SKM-1 (cell line): ENCODE measurements at regions not wholly inside any gene's neighbourhood (a gene's known extent, or its start where the extent isn't known, plus 50 kb on each side); places are given as distances from the start of the nearest gene placed in this dataset.

Source experiments
- DNase-seq: peaks from one replicate; lab custom pipeline; 2025; ENCODE audit not compliant: unreplicated experiment; lab: John Stamatoyannopoulos, UW

- no peak for DNase-seq
Observed at GRCh38 chr1:87603626-87604025, 274.9 kb downstream of the LMO4 start.

GRCh38 chr1:87612956-87613355 lies 284.3 kb downstream of the LMO4 start:
- DNase-seq: no peak

GRCh38 chr1:87615491-87615890 lies 286.8 kb downstream of the LMO4 start:
- DNase-seq: no peak

GRCh38 chr1:87615901-87616300 lies 287.2 kb downstream of the LMO4 start:
- no peak for DNase-seq

GRCh38 chr1:87620807-87621206 lies 292.1 kb downstream of the LMO4 start:
- no peak for DNase-seq

GRCh38 chr1:87629673-87630072 lies 301.0 kb downstream of the LMO4 start:
- no peak for DNase-seq

- DNase-seq: no peak
Observed at GRCh38 chr1:87632232-87632631, 303.6 kb downstream of the LMO4 start.

- DNase-seq: no peak
Observed at GRCh38 chr1:87636198-87636892, 307.7 kb downstream of the LMO4 start.

- DNase-seq: no peak
Observed at GRCh38 chr1:87638636-87639035, 310.0 kb downstream of the LMO4 start.

- DNase-seq: no peak
Observed at GRCh38 chr1:87641996-87642395, 313.3 kb downstream of the LMO4 start.

- DNase-seq: no peak
Observed at GRCh38 chr1:87642581-87643221, 314.0 kb downstream of the LMO4 start.

- DNase-seq: no peak
Observed at GRCh38 chr1:87644033-87644578, 315.4 kb downstream of the LMO4 start.

- DNase-seq: no peak
Observed at GRCh38 chr1:87644579-87645190, 316.0 kb downstream of the LMO4 start.

GRCh38 chr1:87647430-87648177 lies 318.9 kb downstream of the LMO4 start:
- DNase-seq: no peak

- DNase-seq: no peak
Observed at GRCh38 chr1:87648323-87649119, 319.8 kb downstream of the LMO4 start.

GRCh38 chr1:87650306-87650705 lies 321.6 kb downstream of the LMO4 start:
- DNase-seq: no peak

- DNase-seq: no peak
Observed at GRCh38 chr1:87652176-87652575, 323.5 kb downstream of the LMO4 start.

- DNase-seq: no peak
Observed at GRCh38 chr1:87665151-87665550, 336.5 kb downstream of the LMO4 start.

GRCh38 chr1:87666681-87667080 lies 338.0 kb downstream of the LMO4 start:
- DNase-seq: no peak

- no peak for DNase-seq
Observed at GRCh38 chr1:87669674-87670073, 341.0 kb downstream of the LMO4 start.

GRCh38 chr1:87673309-87673708 lies 344.6 kb downstream of the LMO4 start:
- DNase-seq: no peak
